Transverse colon (tissue), 3 donors: ENCODE measurements at regions not wholly inside any gene's neighbourhood (a gene's known extent, or its start where the extent isn't known, plus 50 kb on each side); places are given as distances from the start of the nearest gene placed in this dataset.

Experiments used
- POLR2A ChIP-seq: fragments of 450-650 bp; IDR thresholded peaks from one replicate; pipeline ENCODE4 v1.6.1; 2016; ENCODE audit warnings: antibody characterized with exemption, mild to moderate bottlenecking, moderate library complexity
- POLR2AphosphoS5 ChIP-seq, 3 donors: sonication (generic); formaldehyde crosslinking; IDR thresholded peaks; one replicate each; pipeline ENCODE4 v1.6.1; 2016; ENCODE audit warnings: antibody characterized with exemption in 3 of 3

- no peak for TF ChIP-seq POLR2AphosphoS5 (IDR thresholded peaks at IDR 0.05)
- no peak for TF ChIP-seq POLR2A
These were observed 174.3 kb upstream of the KRR1 start for GRCh38 chr12:75685617-75686225.
